ENCODE measurements at regions not wholly inside any gene's neighbourhood (a gene's known extent, or its start where the extent isn't known, plus 50 kb on each side); places are given as distances from the start of the nearest gene placed in this dataset.

GRCh38 chr18:49672853-49673252 is 111.0 kb downstream of the LIPG start:
- Histone ChIP-seq H3K36me3 (ENCODE audit: control insufficient read depth in 4 of 4, insufficient read depth in 4 of 4, low read length in 3 of 4) (no peaks in the 10 kb centered on the region), H3K27ac (ENCODE audit: insufficient read depth in 1 of 2, low read depth in 1 of 2, low read length in 2 of 2, poor library complexity in 1 of 2, severe bottlenecking in 2 of 2) (no peak overlapping the region), H3K4me3 (ENCODE audit: control insufficient read depth in 1 of 7, extremely low read depth in 1 of 7, insufficient read depth in 4 of 7, low read depth in 2 of 7, low read length in 6 of 7) (no peak overlapping the region), H3K27me3 (replicated peaks in 2 of 5; ENCODE audit: control insufficient read depth in 4 of 5, insufficient read depth in 5 of 5, low read length in 4 of 5) (peaks cover 2 to 11% (median 5%) of the 10 kb centered on the region in 5 experiments), H3K4me1 (ENCODE audit: control extremely low read depth in 1 of 4, control insufficient read depth in 4 of 4, insufficient read depth in 4 of 4, low read length in 3 of 4) (no peaks in the 10 kb centered on the region), H3K9me3 (ENCODE audit: control extremely low read depth in 1 of 5, control insufficient read depth in 4 of 5, insufficient read depth in 2 of 5, low read depth in 1 of 5, low read length in 4 of 5) (peaks cover 0 to 2% (median 0%) of the 10 kb centered on the region in 5 experiments)
- no peak for DNase-seq
- no CpG with 5 or more reads among the region's 1 CpG for WGBS (ENCODE audit: insufficient coverage)
- ChIA-PET CTCF (no interaction called here), POLR2A (no interaction called here)

- Histone ChIP-seq H3K4me1 (ENCODE audit: control extremely low read depth in 1 of 4, control insufficient read depth in 4 of 4, insufficient read depth in 4 of 4, low read length in 3 of 4) (no peaks in the 10 kb centered on the region), H3K36me3 (ENCODE audit: control insufficient read depth in 4 of 4, insufficient read depth in 4 of 4, low read length in 3 of 4) (no peaks in the 10 kb centered on the region), H3K27ac (ENCODE audit: insufficient read depth in 1 of 2, low read depth in 1 of 2, low read length in 2 of 2, poor library complexity in 1 of 2, severe bottlenecking in 2 of 2) (no peak overlapping the region), H3K4me3 (ENCODE audit: control insufficient read depth in 1 of 7, extremely low read depth in 1 of 7, insufficient read depth in 4 of 7, low read depth in 2 of 7, low read length in 6 of 7) (no peak overlapping the region), H3K9me3 (ENCODE audit: control extremely low read depth in 1 of 5, control insufficient read depth in 4 of 5, insufficient read depth in 2 of 5, low read depth in 1 of 5, low read length in 4 of 5) (peaks cover 0 to 2% (median 0%) of the 10 kb centered on the region in 5 experiments), H3K27me3 (replicated peaks in 2 of 5; ENCODE audit: control insufficient read depth in 4 of 5, insufficient read depth in 5 of 5, low read length in 4 of 5) (peaks cover 2 to 17% (median 6%) of the 10 kb centered on the region in 5 experiments)
- no peak for DNase-seq
- POLR2A ChIA-PET: no interaction called here
- WGBS (ENCODE audit: insufficient coverage): 100% methylated on average over 3 of the region's 5 CpGs
- CTCF ChIA-PET: no interaction called here
Observed at GRCh38 chr18:49669403-49669802, 107.5 kb downstream of the LIPG start.

- DNase-seq: no peak
- CTCF ChIA-PET: no interaction called here
- Histone ChIP-seq H3K4me1 (ENCODE audit: control extremely low read depth in 1 of 4, control insufficient read depth in 4 of 4, insufficient read depth in 4 of 4, low read length in 3 of 4) (no peaks in the 10 kb centered on the region), H3K27me3 (replicated peaks in 2 of 5; ENCODE audit: control insufficient read depth in 4 of 5, insufficient read depth in 5 of 5, low read length in 4 of 5) (peaks cover 2 to 17% (median 6%) of the 10 kb centered on the region in 5 experiments), H3K36me3 (ENCODE audit: control insufficient read depth in 4 of 4, insufficient read depth in 4 of 4, low read length in 3 of 4) (no peaks in the 10 kb centered on the region), H3K27ac (ENCODE audit: insufficient read depth in 1 of 2, low read depth in 1 of 2, low read length in 2 of 2, poor library complexity in 1 of 2, severe bottlenecking in 2 of 2) (no peak overlapping the region), H3K4me3 (ENCODE audit: control insufficient read depth in 1 of 7, extremely low read depth in 1 of 7, insufficient read depth in 4 of 7, low read depth in 2 of 7, low read length in 6 of 7) (no peak overlapping the region), H3K9me3 (ENCODE audit: control extremely low read depth in 1 of 5, control insufficient read depth in 4 of 5, insufficient read depth in 2 of 5, low read depth in 1 of 5, low read length in 4 of 5) (peaks cover 0 to 2% (median 0%) of the 10 kb centered on the region in 5 experiments)
- WGBS (ENCODE audit: insufficient coverage): 80% methylated on average over 5 of the region's 8 CpGs
- POLR2A ChIA-PET: no interaction called here
Observed at GRCh38 chr18:49668574-49669275, 106.9 kb downstream of the LIPG start.

- ChIA-PET CTCF (no interaction called here), POLR2A (no interaction called here)
- H3K27ac ChIP-seq (ENCODE audit: insufficient read depth in 1 of 2, low read depth in 1 of 2, low read length in 2 of 2, poor library complexity in 1 of 2, severe bottlenecking in 2 of 2): no peak overlapping the region
- no peaks in the 10 kb centered on the region for H3K4me1 ChIP-seq (ENCODE audit: control extremely low read depth in 1 of 4, control insufficient read depth in 4 of 4, insufficient read depth in 4 of 4, low read length in 3 of 4)
- H3K4me3 ChIP-seq (ENCODE audit: control insufficient read depth in 1 of 7, extremely low read depth in 1 of 7, insufficient read depth in 4 of 7, low read depth in 2 of 7, low read length in 6 of 7): no peak overlapping the region
- no peak for DNase-seq
- H3K36me3 ChIP-seq (ENCODE audit: control insufficient read depth in 4 of 4, insufficient read depth in 4 of 4, low read length in 3 of 4): no peaks in the 10 kb centered on the region
- 97% methylated on average over 3 of the region's 6 CpGs for WGBS (ENCODE audit: insufficient coverage)
- peaks cover 2 to 12% (median 3%) of the 10 kb centered on the region in 5 experiments for H3K27me3 ChIP-seq (replicated peaks in 2 of 5; ENCODE audit: control insufficient read depth in 4 of 5, insufficient read depth in 5 of 5, low read length in 4 of 5)
- peaks cover 0 to 2% (median 0%) of the 10 kb centered on the region in 5 experiments for H3K9me3 ChIP-seq (ENCODE audit: control extremely low read depth in 1 of 5, control insufficient read depth in 4 of 5, insufficient read depth in 2 of 5, low read depth in 1 of 5, low read length in 4 of 5)
Observed at GRCh38 chr18:49667462-49667861, 105.6 kb downstream of the LIPG start.

- WGBS (ENCODE audit: insufficient coverage): 72% methylated on average over 3 of the region's 4 CpGs
- Histone ChIP-seq H3K4me1 (ENCODE audit: control extremely low read depth in 1 of 4, control insufficient read depth in 4 of 4, insufficient read depth in 4 of 4, low read length in 3 of 4) (no peaks in the 10 kb centered on the region), H3K27ac (ENCODE audit: insufficient read depth in 1 of 2, low read depth in 1 of 2, low read length in 2 of 2, poor library complexity in 1 of 2, severe bottlenecking in 2 of 2) (no peak overlapping the region), H3K36me3 (ENCODE audit: control insufficient read depth in 4 of 4, insufficient read depth in 4 of 4, low read length in 3 of 4) (no peaks in the 10 kb centered on the region), H3K27me3 (replicated peaks in 2 of 5; ENCODE audit: control insufficient read depth in 4 of 5, insufficient read depth in 5 of 5, low read length in 4 of 5) (peaks cover 0 to 12% (median 3%) of the 10 kb centered on the region in 5 experiments), H3K9me3 (ENCODE audit: control extremely low read depth in 1 of 5, control insufficient read depth in 4 of 5, insufficient read depth in 2 of 5, low read depth in 1 of 5, low read length in 4 of 5) (peaks cover 0 to 2% (median 0%) of the 10 kb centered on the region in 5 experiments), H3K4me3 (ENCODE audit: control insufficient read depth in 1 of 7, extremely low read depth in 1 of 7, insufficient read depth in 4 of 7, low read depth in 2 of 7, low read length in 6 of 7) (no peak overlapping the region)
- DNase-seq: peak in 1 of 3 donors; percentile 28
- ChIA-PET POLR2A (no interaction called here), CTCF (no interaction called here)
Observed at GRCh38 chr18:49666045-49666775, 104.4 kb downstream of the LIPG start.

- ChIA-PET POLR2A (no interaction called here), CTCF (interaction anchor here (1.0 kb wide), 2 partner anchors 9 to 16 kb away, joined by 3 read pairs; no protein-coding TSS in a partner anchor)
- no peak for DNase-seq
- Histone ChIP-seq H3K9me3 (ENCODE audit: control extremely low read depth in 1 of 5, control insufficient read depth in 4 of 5, insufficient read depth in 2 of 5, low read depth in 1 of 5, low read length in 4 of 5) (no peaks in the 10 kb centered on the region), H3K27ac (ENCODE audit: insufficient read depth in 1 of 2, low read depth in 1 of 2, low read length in 2 of 2, poor library complexity in 1 of 2, severe bottlenecking in 2 of 2) (no peak overlapping the region), H3K4me1 (ENCODE audit: control extremely low read depth in 1 of 4, control insufficient read depth in 4 of 4, insufficient read depth in 4 of 4, low read length in 3 of 4) (no peaks in the 10 kb centered on the region), H3K27me3 (replicated peaks in 2 of 5; ENCODE audit: control insufficient read depth in 4 of 5, insufficient read depth in 5 of 5, low read length in 4 of 5) (peaks cover 0 to 12% (median 3%) of the 10 kb centered on the region in 5 experiments), H3K4me3 (ENCODE audit: control insufficient read depth in 1 of 7, extremely low read depth in 1 of 7, insufficient read depth in 4 of 7, low read depth in 2 of 7, low read length in 6 of 7) (no peak overlapping the region), H3K36me3 (ENCODE audit: control insufficient read depth in 4 of 4, insufficient read depth in 4 of 4, low read length in 3 of 4) (no peaks in the 10 kb centered on the region)
- WGBS (ENCODE audit: insufficient coverage): 96% methylated on average over 5 of the region's 16 CpGs
Observed at GRCh38 chr18:49663899-49664890, 102.3 kb downstream of the LIPG start.
